T1000 (cell line): ENCODE measurements at regions not wholly inside any gene's neighbourhood (a gene's known extent, or its start where the extent isn't known, plus 50 kb on each side); places are given as distances from the start of the nearest gene placed in this dataset.
"Not testable (repeated sequence)": the region's sequence is repeated elsewhere in the genome, so short reads cannot be mapped to it uniquely, and the experiment has no call there.

Source experiments
- DNase-seq: peaks from one replicate; lab custom pipeline; 2025; ENCODE audit warnings: mixed read lengths; lab: John Stamatoyannopoulos, UW

GRCh38 chr19:20482721-20483120, 82.9 kb downstream of the ZNF737 start:
- no peak for DNase-seq

GRCh38 chr19:20481736-20482135, 83.8 kb downstream of the ZNF737 start:
- no peak for DNase-seq

- DNase-seq: no peak
Observed at GRCh38 chr19:20479483-20479882, 86.1 kb downstream of the ZNF737 start.

GRCh38 chr19:20478936-20479335, 86.6 kb downstream of the ZNF737 start:
- DNase-seq: no peak

- peak; percentile 29 for DNase-seq
Observed at GRCh38 chr19:20472854-20473253, 92.7 kb downstream of the ZNF737 start.

GRCh38 chr19:20471431-20471830, 94.2 kb downstream of the ZNF737 start:
- no peak for DNase-seq

GRCh38 chr19:20470345-20471135, 95.0 kb downstream of the ZNF737 start:
- DNase-seq: no peak

- not testable (repeated sequence) for DNase-seq
Observed at GRCh38 chr19:20466638-20466990, 99.0 kb downstream of the ZNF737 start.

- not testable (repeated sequence) for DNase-seq
Observed at GRCh38 chr19:20465922-20466637, 99.5 kb downstream of the ZNF737 start.

- DNase-seq: no peak
Observed at GRCh38 chr19:20453425-20453935, 112.1 kb downstream of the ZNF737 start.

GRCh38 chr19:20444202-20444885, 121.2 kb downstream of the ZNF737 start:
- no peak for DNase-seq

GRCh38 chr19:20432266-20432842, 133.2 kb downstream of the ZNF737 start:
- not testable (repeated sequence) for DNase-seq

GRCh38 chr19:20431826-20432225, 133.8 kb downstream of the ZNF737 start:
- DNase-seq: no peak

- no peak for DNase-seq
Observed at GRCh38 chr19:20423381-20424197, 142.0 kb downstream of the ZNF737 start.

GRCh38 chr19:20422216-20423205, 143.1 kb downstream of the ZNF737 start:
- DNase-seq: no peak

- no peak for DNase-seq
Observed at GRCh38 chr19:20416661-20417060, 148.9 kb downstream of the ZNF737 start.

- DNase-seq: no peak
Observed at GRCh38 chr19:20414120-20414519, 151.5 kb downstream of the ZNF737 start.

- DNase-seq: no peak
Observed at GRCh38 chr19:20413705-20414104, 151.9 kb downstream of the ZNF737 start.

GRCh38 chr19:20412846-20413245, 152.7 kb downstream of the ZNF737 start:
- DNase-seq: no peak

GRCh38 chr19:20397292-20397691, 168.3 kb downstream of the ZNF737 start:
- DNase-seq: no peak
